ENCODE measurements at regions not wholly inside any gene's neighbourhood (a gene's known extent, or its start where the extent isn't known, plus 50 kb on each side); places are given as distances from the start of the nearest gene placed in this dataset.

DNA sequence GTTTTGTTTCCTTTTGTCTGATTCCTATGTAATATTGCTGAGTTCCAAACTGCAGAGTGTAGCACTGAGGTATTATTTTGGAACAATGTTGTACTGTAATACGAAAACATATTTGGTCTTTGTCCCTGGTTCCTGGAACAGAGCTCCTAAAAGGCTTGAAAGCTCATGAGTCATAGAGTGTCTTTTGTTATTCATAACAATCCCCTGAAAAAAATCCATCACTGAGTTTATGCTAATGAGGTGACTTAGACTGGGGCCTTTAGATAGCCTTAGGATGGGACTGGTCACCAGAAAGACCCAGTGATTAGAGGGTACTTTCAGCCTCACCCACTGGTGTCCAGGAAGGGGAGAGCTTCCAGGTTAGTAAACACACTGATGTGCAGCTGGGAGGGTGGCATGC is 132.7 kb upstream of the POU5F2 start:
- no peaks in the 10 kb centered on the region for H3K4me1 Mint-ChIP-seq (ENCODE audit: low read depth)
- peaks cover 19% of the 10 kb centered on the region for H3K36me3 Mint-ChIP-seq (ENCODE audit: low read depth)
- H3K4me3 Mint-ChIP-seq, result no peak overlapping the region
- intact Hi-C loops (cut with micrococcal nuclease), result no loop called here
- no peak overlapping the region for H3K27ac Mint-ChIP-seq
- no peaks in the 10 kb centered on the region for H3K9me3 Mint-ChIP-seq
- no peaks in the 10 kb centered on the region for H3K27me3 Mint-ChIP-seq

DNA sequence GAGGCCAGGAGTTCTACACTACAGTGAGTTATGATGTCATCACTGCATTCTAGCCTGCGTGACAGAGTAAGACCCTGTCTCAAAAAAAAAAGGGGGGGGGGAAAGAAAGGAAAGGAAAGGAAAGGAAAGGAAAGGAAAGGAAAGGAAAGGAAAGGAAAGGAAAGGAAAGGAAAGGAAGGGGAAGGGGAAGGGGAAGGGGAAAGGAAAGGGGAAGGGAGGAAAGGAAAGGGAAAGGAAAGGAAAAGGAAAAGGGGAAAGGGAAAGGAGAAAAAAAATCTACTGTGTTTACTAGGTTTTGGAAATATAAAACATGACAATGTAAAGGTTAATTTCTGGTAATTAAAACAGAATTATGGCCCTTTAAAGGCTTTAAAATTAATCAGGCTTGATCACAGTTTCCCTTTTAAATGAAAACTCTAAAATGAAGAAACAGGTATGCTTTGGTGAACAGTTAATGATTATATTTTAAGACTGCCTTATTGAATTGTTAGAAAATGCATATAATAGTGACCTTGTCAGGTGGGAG is 131.9 kb upstream of the POU5F2 start:
- peaks cover 17% of the 10 kb centered on the region for H3K36me3 Mint-ChIP-seq (ENCODE audit: low read depth)
- H3K27ac Mint-ChIP-seq, result no peak overlapping the region
- H3K9me3 Mint-ChIP-seq, result no peaks in the 10 kb centered on the region
- no peaks in the 10 kb centered on the region for H3K4me1 Mint-ChIP-seq (ENCODE audit: low read depth)
- H3K4me3 Mint-ChIP-seq, result no peak overlapping the region
- H3K27me3 Mint-ChIP-seq, result no peaks in the 10 kb centered on the region
- intact Hi-C loops (cut with micrococcal nuclease), result no loop called here

GRCh38 chr5:93870649-93871048 is 129.2 kb upstream of the POU5F2 start:
- Mint-ChIP-seq H3K9me3 (no peaks in the 10 kb centered on the region), H3K27me3 (no peaks in the 10 kb centered on the region), H3K36me3 (ENCODE audit: low read depth) (peaks cover 17% of the 10 kb centered on the region), H3K4me1 (ENCODE audit: low read depth) (no peaks in the 10 kb centered on the region), H3K27ac (no peak overlapping the region), H3K4me3 (no peak overlapping the region)
- intact Hi-C loops (cut with micrococcal nuclease), result no loop called here

DNA sequence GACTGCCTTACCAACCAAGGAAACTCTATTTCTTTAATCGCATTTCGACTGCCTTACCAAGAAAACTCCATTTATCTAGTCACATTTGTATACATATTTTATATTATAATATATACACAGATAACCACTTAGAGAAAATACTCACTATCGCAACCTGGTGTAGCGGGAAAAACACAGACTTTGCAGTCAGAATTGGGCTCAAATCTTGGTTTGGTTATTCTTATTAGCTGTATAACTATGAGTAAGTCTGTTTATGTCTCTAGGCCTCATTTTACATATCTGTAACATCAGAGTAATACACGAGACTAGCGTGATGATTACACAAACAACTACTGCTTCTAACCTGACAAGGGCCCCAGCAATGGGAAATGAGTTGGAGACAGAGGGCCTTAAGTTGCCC is 127.5 kb upstream of the POU5F2 start:
- Mint-ChIP-seq H3K4me1 (ENCODE audit: low read depth) (no peaks in the 10 kb centered on the region), H3K27me3 (no peaks in the 10 kb centered on the region), H3K36me3 (ENCODE audit: low read depth) (peaks cover 17% of the 10 kb centered on the region), H3K9me3 (no peaks in the 10 kb centered on the region), H3K4me3 (no peak overlapping the region), H3K27ac (no peak overlapping the region)
- intact Hi-C loops (cut with micrococcal nuclease), result no loop called here

GRCh38 chr5:93850311-93850710 is 108.9 kb upstream of the POU5F2 start:
- no peak overlapping the region for H3K27ac Mint-ChIP-seq

GRCh38 chr5:93845376-93845775 is 104.0 kb upstream of the POU5F2 start:
- intact Hi-C loops (cut with micrococcal nuclease), result no loop called here
- peaks cover 31% of the 10 kb centered on the region for H3K9me3 Mint-ChIP-seq
- H3K4me3 Mint-ChIP-seq, result no peak overlapping the region
- no peaks in the 10 kb centered on the region for H3K27me3 Mint-ChIP-seq
- no peak overlapping the region for H3K27ac Mint-ChIP-seq
- peaks cover 13% of the 10 kb centered on the region for H3K36me3 Mint-ChIP-seq (ENCODE audit: low read depth)
- H3K4me1 Mint-ChIP-seq (ENCODE audit: low read depth), result no peaks in the 10 kb centered on the region

More at GRCh38 chr5:93850311-93850710, 108.9 kb upstream of the POU5F2 start:
- no peaks in the 10 kb centered on the region for H3K4me1 Mint-ChIP-seq (ENCODE audit: low read depth)
- intact Hi-C loops (cut with micrococcal nuclease), result no loop called here
- H3K9me3 Mint-ChIP-seq, result peaks cover 12% of the 10 kb centered on the region
- H3K4me3 Mint-ChIP-seq, result no peak overlapping the region
- H3K36me3 Mint-ChIP-seq (ENCODE audit: low read depth), result peaks cover 11% of the 10 kb centered on the region
- H3K27me3 Mint-ChIP-seq, result no peaks in the 10 kb centered on the region

DNA sequence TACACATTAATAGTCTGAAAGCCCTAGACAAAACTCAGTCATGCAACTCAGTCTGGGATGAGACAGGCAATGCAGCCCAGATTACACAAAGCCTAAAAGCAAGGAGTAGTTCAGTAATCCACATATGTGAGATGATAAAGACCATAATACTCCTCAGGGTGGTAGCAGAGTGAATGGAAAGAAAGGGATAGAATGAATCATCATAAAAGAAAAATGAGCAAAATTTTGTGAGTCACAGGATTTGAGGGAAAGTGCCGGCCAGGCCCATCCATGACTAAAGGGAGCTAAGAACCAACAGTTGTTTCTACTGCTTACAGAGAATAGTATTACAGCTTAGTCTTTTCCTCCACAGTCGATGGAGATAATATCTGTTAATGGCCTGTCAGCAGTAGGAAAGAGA is 90.0 kb upstream of the POU5F2 start:
- Mint-ChIP-seq H3K36me3 (ENCODE audit: low read depth) (peaks cover 8% of the 10 kb centered on the region), H3K27ac (no peak overlapping the region), H3K4me1 (ENCODE audit: low read depth) (no peaks in the 10 kb centered on the region), H3K9me3 (peaks cover 18% of the 10 kb centered on the region), H3K4me3 (no peak overlapping the region), H3K27me3 (no peaks in the 10 kb centered on the region)
- intact Hi-C loops (cut with micrococcal nuclease), result no loop called here

DNA sequence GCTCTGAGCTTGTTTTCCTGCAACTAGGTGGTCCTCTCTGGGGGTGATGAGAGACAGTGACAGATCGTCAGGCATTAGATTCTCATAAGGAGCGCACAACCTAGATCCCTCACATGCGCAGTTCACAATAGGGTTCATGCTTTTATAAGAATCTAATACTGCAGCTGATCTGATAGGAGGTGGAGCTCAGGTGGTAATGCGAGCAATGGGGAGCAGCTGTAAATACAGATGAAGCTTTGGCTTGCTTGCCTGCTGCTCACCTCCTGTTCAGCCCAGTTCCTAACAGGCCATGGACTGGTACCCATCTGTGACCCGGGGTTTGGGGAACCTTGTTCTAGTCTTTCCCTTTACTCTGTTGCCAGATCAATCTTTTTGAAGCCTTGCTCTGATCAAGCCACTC is 89.5 kb upstream of the POU5F2 start:
- intact Hi-C loops (cut with micrococcal nuclease), result no loop called here
- peaks cover 18% of the 10 kb centered on the region for H3K9me3 Mint-ChIP-seq

GRCh38 chr5:93829346-93829745 is 87.9 kb upstream of the POU5F2 start:
- H3K27ac Mint-ChIP-seq, result no peak overlapping the region
- H3K27me3 Mint-ChIP-seq, result no peaks in the 10 kb centered on the region
- no peaks in the 10 kb centered on the region for H3K4me1 Mint-ChIP-seq (ENCODE audit: low read depth)
- intact Hi-C loops (cut with micrococcal nuclease), result no loop called here
- peaks cover 27% of the 10 kb centered on the region for H3K9me3 Mint-ChIP-seq
- no peak overlapping the region for H3K4me3 Mint-ChIP-seq
- peaks cover 8% of the 10 kb centered on the region for H3K36me3 Mint-ChIP-seq (ENCODE audit: low read depth)

More for the DNA sequence above, 89.5 kb upstream of the POU5F2 start:
- Mint-ChIP-seq H3K27ac (no peak overlapping the region), H3K4me3 (no peak overlapping the region), H3K27me3 (no peaks in the 10 kb centered on the region), H3K4me1 (ENCODE audit: low read depth) (no peaks in the 10 kb centered on the region), H3K36me3 (ENCODE audit: low read depth) (peaks cover 8% of the 10 kb centered on the region)

DNA sequence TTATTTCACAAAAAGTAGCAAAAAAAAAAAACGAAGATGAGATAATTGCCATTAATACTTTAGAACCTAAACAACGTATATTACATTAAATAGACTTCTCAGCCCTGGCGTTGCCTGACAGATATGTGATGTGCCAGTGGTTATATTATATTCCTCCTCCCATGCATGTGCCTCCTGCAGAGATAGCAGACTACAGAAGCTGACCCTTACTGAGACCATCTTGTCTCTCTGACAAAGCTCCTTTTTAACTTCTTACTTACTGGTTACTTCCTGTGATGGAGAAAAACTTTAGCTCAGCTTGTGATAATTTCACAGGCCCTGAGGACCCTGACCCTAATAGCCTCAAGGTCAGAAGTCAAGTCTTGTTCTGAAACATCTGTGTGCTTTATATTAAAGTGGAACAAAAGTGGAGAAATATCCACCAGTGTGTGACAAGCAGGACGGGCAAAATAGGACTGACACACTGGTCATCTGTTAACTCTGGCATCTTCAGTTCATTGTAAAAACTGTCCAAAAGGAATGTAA is 80.6 kb upstream of the POU5F2 start:
- intact Hi-C loops (cut with micrococcal nuclease), result no loop called here
- no peaks in the 10 kb centered on the region for H3K27me3 Mint-ChIP-seq
- H3K4me1 Mint-ChIP-seq (ENCODE audit: low read depth), result no peaks in the 10 kb centered on the region
- peaks cover 7% of the 10 kb centered on the region for H3K36me3 Mint-ChIP-seq (ENCODE audit: low read depth)
- H3K9me3 Mint-ChIP-seq, result peaks cover 8% of the 10 kb centered on the region
- H3K27ac Mint-ChIP-seq, result no peak overlapping the region
- no peak overlapping the region for H3K4me3 Mint-ChIP-seq

DNA sequence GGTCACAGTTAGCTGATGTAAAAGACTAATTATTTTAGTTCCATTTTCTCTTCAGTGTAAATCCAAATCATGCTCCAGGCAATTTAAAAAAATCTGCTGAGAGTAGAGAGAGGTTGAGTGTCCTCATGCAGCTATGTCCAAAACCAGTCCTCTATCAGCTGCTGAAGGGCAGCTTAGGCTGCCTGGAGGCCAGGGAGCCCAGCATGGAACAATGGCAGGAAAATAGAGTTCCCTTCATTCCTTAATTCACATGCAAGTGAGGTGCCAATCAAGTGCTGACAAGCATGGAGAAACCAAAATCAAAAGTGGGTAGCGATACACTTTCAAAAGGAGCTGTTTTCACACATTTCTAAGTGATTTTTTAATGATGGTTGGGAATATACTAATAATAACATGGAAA is 78.3 kb upstream of the POU5F2 start:
- intact Hi-C loops (cut with micrococcal nuclease), result no loop called here
- Mint-ChIP-seq H3K9me3 (peaks cover 1% of the 10 kb centered on the region), H3K36me3 (ENCODE audit: low read depth) (peaks cover 7% of the 10 kb centered on the region), H3K27ac (peak overlapping the region; percentile 39), H3K27me3 (no peaks in the 10 kb centered on the region), H3K4me3 (no peak overlapping the region), H3K4me1 (ENCODE audit: low read depth) (no peaks in the 10 kb centered on the region)

GRCh38 chr5:93810780-93811179 is 69.4 kb upstream of the POU5F2 start:
- intact Hi-C loops (cut with micrococcal nuclease), result no loop called here
- H3K27me3 Mint-ChIP-seq, result no peaks in the 10 kb centered on the region
- no peak overlapping the region for H3K4me3 Mint-ChIP-seq
- H3K4me1 Mint-ChIP-seq (ENCODE audit: low read depth), result no peaks in the 10 kb centered on the region
- H3K9me3 Mint-ChIP-seq, result no peaks in the 10 kb centered on the region
- no peak overlapping the region for H3K27ac Mint-ChIP-seq
- H3K36me3 Mint-ChIP-seq (ENCODE audit: low read depth), result peaks cover 10% of the 10 kb centered on the region

DNA sequence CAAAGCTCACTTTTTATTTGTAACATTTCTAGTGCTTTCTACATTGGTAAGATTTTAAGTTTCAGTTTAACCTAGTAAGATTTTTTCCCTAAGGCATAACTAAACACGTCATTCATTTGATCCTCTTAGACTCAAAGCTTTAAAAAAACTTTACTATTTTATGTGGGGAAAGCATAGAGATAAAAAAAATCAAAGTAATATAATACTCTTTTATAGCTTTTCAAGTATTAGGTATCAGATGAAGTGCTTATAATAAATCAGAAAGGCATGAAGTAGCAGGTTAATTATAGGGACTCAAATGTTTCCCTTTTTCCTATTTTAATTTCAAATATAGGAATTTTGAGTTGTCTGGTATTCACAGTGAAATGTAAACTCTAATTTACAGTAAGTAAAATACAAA is 68.0 kb upstream of the POU5F2 start:
- Mint-ChIP-seq H3K4me3 (no peak overlapping the region), H3K27ac (no peak overlapping the region), H3K27me3 (no peaks in the 10 kb centered on the region), H3K4me1 (ENCODE audit: low read depth) (no peaks in the 10 kb centered on the region), H3K36me3 (ENCODE audit: low read depth) (peaks cover 10% of the 10 kb centered on the region), H3K9me3 (no peaks in the 10 kb centered on the region)
- intact Hi-C loops (cut with micrococcal nuclease), result no loop called here

DNA sequence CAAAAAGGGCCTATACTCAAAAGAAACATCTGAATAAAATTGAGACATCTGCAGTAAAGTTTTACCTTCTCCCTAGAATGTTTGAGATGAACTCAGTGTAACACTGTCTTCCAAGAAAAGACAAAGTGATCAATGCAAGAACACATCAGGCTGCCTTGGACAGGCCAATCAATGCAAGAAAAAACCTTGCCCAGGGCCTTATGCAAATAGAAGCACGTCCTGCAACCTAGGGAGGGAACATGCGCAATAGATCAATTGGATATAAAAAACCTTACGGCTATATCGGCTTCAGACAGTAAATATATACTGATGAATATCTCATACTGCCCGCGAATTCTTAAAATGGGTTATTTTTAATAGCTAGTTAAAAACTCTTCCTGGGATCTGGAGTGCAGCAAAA is 66.4 kb upstream of the POU5F2 start:
- Mint-ChIP-seq H3K36me3 (ENCODE audit: low read depth) (no peaks in the 10 kb centered on the region), H3K4me3 (no peak overlapping the region), H3K27ac (no peak overlapping the region), H3K4me1 (ENCODE audit: low read depth) (no peaks in the 10 kb centered on the region), H3K9me3 (no peaks in the 10 kb centered on the region), H3K27me3 (no peaks in the 10 kb centered on the region)
- intact Hi-C loops (cut with micrococcal nuclease), result no loop called here

DNA sequence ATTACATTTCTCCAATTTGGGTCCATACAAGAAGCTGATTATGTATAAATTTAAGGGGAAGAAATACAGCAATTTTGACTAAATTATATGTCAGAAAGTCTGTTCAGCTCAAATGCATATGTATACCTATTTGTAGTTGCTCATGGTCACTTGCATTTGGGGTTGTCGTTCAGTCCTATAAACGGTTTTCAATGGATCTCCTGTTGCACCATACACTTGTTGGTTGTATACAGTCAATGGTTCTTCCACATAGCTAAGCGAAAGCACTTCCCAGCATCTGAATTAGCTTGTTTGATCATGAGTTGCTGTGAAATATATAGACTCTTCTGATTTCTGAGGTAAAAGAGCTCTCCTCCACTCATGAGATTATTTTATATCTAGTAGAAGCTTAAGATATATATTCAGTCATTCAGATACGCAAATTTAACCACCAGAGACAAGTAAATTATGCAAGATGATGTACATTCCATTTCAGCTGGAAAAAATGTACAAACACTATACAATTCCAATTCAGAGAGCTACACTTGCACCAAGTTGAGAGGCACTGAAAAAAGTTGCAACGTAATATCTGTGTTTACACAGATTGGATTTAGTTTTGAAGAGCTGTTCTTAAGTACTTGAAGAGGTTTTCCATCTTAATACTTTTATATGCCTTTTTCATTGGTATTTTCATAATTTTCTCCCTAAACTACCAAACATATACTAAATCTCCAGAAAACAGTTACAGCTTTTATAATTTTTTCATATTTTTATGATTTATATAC is 64.4 kb upstream of the POU5F2 start:
- Mint-ChIP-seq H3K9me3 (no peaks in the 10 kb centered on the region), H3K36me3 (ENCODE audit: low read depth) (no peaks in the 10 kb centered on the region), H3K27me3 (no peaks in the 10 kb centered on the region), H3K27ac (no peak overlapping the region), H3K4me3 (no peak overlapping the region), H3K4me1 (ENCODE audit: low read depth) (no peaks in the 10 kb centered on the region)
- intact Hi-C loops (cut with micrococcal nuclease), result no loop called here
